Spleen (tissue), 7 donors: ENCODE measurements at regions not wholly inside any gene's neighbourhood (a gene's known extent, or its start where the extent isn't known, plus 50 kb on each side); places are given as distances from the start of the nearest gene placed in this dataset.

ENCODE experiments used
- CTCF ChIP-seq, 11 experiments: fragments of 200-600 bp in 7 of 11; fragments of 450-650 bp in 4 of 11; sonication (generic) in 4 of 11; IDR thresholded peaks in 8 of 11; conservative IDR thresholded peaks in 3 of 11; 1 replicate in 7 of 11; 2 replicates in 4 of 11; pipeline versions ENCODE4 v1.4.0 to v1.8.0; 2016 to 2021; ENCODE audit warnings: antibody characterized with exemption in 11 of 11, inconsistent platforms in 4 of 11, mild to moderate bottlenecking in 1 of 11
- POLR2A ChIP-seq, 3 donors: fragments of 450-650 bp; IDR thresholded peaks; one replicate each; pipeline ENCODE4 v1.5.1; 2017; ENCODE audit warnings: antibody characterized with exemption in 3 of 3, mild to moderate bottlenecking in 1 of 3
- donor health status: DM: no; HTN: no; CAD: no; lungs with moderate emphysema.
- donor health status: DM: no; HTN: no; CAD: no.
- donor health status: DM: no; HTN: no; CAD: no.

DNA sequence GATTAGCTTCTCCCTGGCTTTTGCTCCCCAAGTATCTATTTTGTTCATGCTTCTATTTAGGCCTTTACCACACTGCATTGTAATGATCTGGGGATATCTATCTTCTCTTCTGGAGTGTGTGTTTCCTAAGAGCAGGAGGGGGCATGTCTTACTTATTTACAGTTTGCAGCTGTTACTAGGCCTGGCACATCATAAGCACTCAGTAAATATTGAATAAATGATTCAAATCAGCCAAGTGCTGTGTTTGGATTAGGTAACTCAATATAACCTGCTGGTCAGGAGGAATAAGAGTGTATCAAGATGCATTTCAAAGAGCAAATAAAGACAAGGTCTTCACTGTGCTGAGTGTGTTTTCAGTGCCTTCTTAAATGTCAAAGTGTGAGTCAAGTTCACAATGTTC lies 186.1 kb downstream of the FOXG1 start:
- TF ChIP-seq CTCF (IDR thresholded peaks at IDR 0.05 in 8 of 11, conservative IDR thresholded peaks at IDR 0.05 in 3 of 11) (no peak), POLR2A (IDR thresholded peaks at IDR 0.05) (no peak)
